ENCODE measurements at regions not wholly inside any gene's neighbourhood (a gene's known extent, or its start where the extent isn't known, plus 50 kb on each side); places are given as distances from the start of the nearest gene placed in this dataset.
"Not testable (repeated sequence)": the region's sequence is repeated elsewhere in the genome, so short reads cannot be mapped to it uniquely, and the experiment has no call there.

DNA sequence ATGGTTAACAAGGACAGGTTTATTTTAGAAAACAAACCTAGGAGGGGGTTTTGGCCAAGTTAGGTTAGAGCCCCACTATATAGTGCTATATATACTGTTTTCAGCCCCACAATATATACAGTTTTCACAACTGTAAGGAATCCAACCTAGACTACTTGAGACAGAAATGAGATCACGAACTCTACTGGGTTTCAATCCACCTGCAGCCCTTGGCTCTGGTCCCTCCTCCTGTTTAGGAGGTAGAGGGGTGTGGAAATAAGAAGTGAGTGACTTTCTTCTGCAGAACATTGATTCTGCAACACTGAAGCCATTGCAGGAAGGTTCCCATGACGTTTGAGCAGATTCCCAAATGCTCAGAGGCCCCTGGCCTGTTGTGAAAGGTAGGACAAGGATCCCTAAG, 63.7 kb upstream of the MTLN start:
- TF ChIP-seq POLR2AphosphoS5, POLR2A (IDR thresholded peaks at IDR 0.05; ENCODE audit: low read depth, low read length): not testable (repeated sequence)

Measured in GM12891 (cell line).